PC-3 (cell line): ENCODE measurements at regions not wholly inside any gene's neighbourhood (a gene's known extent, or its start where the extent isn't known, plus 50 kb on each side); places are given as distances from the start of the nearest gene placed in this dataset.
"Not testable (repeated sequence)": the region's sequence is repeated elsewhere in the genome, so short reads cannot be mapped to it uniquely, and the experiment has no call there.

Experiments
- ATAC-seq: fragments of 200-7000 bp; cut with Tn5 transposase; 2 replicates; pipeline ENCODE4 v1.9.1; 2020; ENCODE audit warnings: mild to moderate bottlenecking, moderate library complexity
- BruUV-seq: library from RNA; stranded (reverse); fragments of 400-500 nt; replicated peaks from 2 replicates; lab custom pipeline; 2021; lab: Mats Ljungman, UMichigan
- CTCF ChIA-PET: fragments of 300-600 bp; sonication (Branson Sonifier 250); formaldehyde crosslinking; loops from one replicate; lab custom pipeline; 2022; ENCODE audit warnings: antibody characterized with exemption; lab: Charles Lee
- POLR2A ChIA-PET: fragments of 300-600 bp; sonication (Branson Sonifier 250); formaldehyde crosslinking; loops from one replicate; lab custom pipeline; 2022; ENCODE audit warnings: antibody characterized with exemption; ENCODE audit not compliant: unreplicated experiment; lab: Charles Lee
- DNase-seq: peaks from one replicate; pipeline ENCODE4 v3.0.0-alpha.2; 2015
- H2AFZ ChIP-seq: fragments of 300-600 bp; sonication (generic); 2 replicates; pipeline ENCODE4 v1.6.0; 2016; ENCODE audit warnings: antibody characterized with exemption, low read length
- H3F3A ChIP-seq: fragments of 300-600 bp; sonication (generic); one replicate; pipeline ENCODE4 v1.6.0; 2017; ENCODE audit warnings: antibody characterized with exemption, low read length, control low read depth, mild to moderate bottlenecking; ENCODE audit not compliant: unreplicated experiment
- H3K27ac ChIP-seq: fragments of 300-600 bp; sonication (generic); 2 replicates; pipeline ENCODE4 v1.5.1; 2016; ENCODE audit warnings: mild to moderate bottlenecking, low read length
- H3K27me3 ChIP-seq: fragments of 300-600 bp; sonication (generic); 2 replicates; pipeline ENCODE4 v1.6.1; 2016; ENCODE audit warnings: low read length, mixed read lengths
- H3K36me3 ChIP-seq: fragments of 300-600 bp; sonication (generic); 2 replicates; pipeline ENCODE4 v1.6.1; 2016; ENCODE audit warnings: low read depth, mixed run types, low read length, mixed read lengths
- H3K4me1 ChIP-seq: fragments of 300-600 bp; sonication (generic); 2 replicates; pipeline ENCODE4 v1.5.1; 2016; ENCODE audit warnings: low read length; ENCODE audit not compliant: insufficient read depth
- H3K4me2 ChIP-seq: fragments of 300-600 bp; sonication (generic); 2 replicates; pipeline ENCODE4 v1.6.0; 2016; ENCODE audit warnings: low read length
- H3K4me3 ChIP-seq: fragments of 300-600 bp; sonication (generic); 2 replicates; pipeline ENCODE4 v1.5.1; 2016; ENCODE audit warnings: mild to moderate bottlenecking, low read length, mixed read lengths
- H3K79me2 ChIP-seq: fragments of 300-600 bp; sonication (generic); 2 replicates; pipeline ENCODE4 v1.6.1; 2017; ENCODE audit warnings: low read length, mixed read lengths
- H3K9ac ChIP-seq: fragments of 300-600 bp; sonication (generic); 2 replicates; pipeline ENCODE4 v1.6.0; 2016; ENCODE audit warnings: mild to moderate bottlenecking, low read length
- H3K9me2 ChIP-seq: fragments of 300-600 bp; sonication (generic); replicated peaks from 2 replicates; pipeline ENCODE4 v1.6.1; 2016; ENCODE audit warnings: mixed run types, low read length, mixed read lengths
- H3K9me3 ChIP-seq: fragments of 300-600 bp; sonication (generic); 2 replicates; pipeline ENCODE4 v1.6.1; 2016; ENCODE audit warnings: low read length, mixed read lengths
- H4K20me1 ChIP-seq: fragments of 300-600 bp; sonication (generic); 2 replicates; pipeline ENCODE4 v1.6.1; 2016; ENCODE audit warnings: low read length, mixed read lengths
- EZH2 ChIP-seq: fragments of 300-600 bp; sonication (generic); IDR thresholded peaks from one replicate; pipeline ENCODE4 v1.6.1; 2017; ENCODE audit warnings: antibody characterized with exemption, mild to moderate bottlenecking, low read length; ENCODE audit not compliant: unreplicated experiment
- EZH2phosphoT487 ChIP-seq: fragments of 300-600 bp; sonication (generic); IDR thresholded peaks from 2 replicates; pipeline ENCODE4 v1.6.1; 2018; ENCODE audit warnings: mild to moderate bottlenecking, antibody characterized with exemption, low read length, borderline replicate concordance
- intact Hi-C: fragments of 100-400 bp; cut with micrococcal nuclease; formaldehyde crosslinking; loops from 2 replicates; pipeline ENCODE4 v1.9.0; 2023
- TF ChIP-seq, protein P1 (sequence below): fragments of 300-600 bp; sonication (generic); conservative IDR thresholded peaks from 2 replicates; pipeline ENCODE4 v1.5.1; 2017; ENCODE audit warnings: antibody characterized with exemption, low read depth, mild to moderate bottlenecking, low read length

DNA sequence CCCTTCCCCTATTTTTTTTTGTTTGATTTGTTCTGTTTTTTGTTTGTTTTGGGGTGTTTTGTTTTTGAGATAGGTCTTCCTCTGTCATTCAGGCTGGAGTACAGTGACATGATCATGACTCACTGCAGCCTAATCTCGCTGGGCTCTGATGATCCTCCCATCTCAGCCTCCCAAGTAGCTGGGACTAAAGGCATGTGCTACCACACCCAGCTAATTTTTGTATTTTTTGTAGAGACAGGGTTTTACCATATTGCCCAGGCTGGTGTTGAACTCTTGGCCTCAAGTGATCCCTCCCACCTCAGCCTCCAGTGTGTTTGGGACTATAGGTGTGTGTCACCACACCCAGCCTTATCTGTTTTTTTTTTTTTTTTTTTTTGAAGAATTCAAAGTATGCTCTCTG lies 605.4 kb downstream of the DNAH5 start:
- no peak overlapping the region for H3K9ac ChIP-seq
- TF ChIP-seq, protein P1, sequence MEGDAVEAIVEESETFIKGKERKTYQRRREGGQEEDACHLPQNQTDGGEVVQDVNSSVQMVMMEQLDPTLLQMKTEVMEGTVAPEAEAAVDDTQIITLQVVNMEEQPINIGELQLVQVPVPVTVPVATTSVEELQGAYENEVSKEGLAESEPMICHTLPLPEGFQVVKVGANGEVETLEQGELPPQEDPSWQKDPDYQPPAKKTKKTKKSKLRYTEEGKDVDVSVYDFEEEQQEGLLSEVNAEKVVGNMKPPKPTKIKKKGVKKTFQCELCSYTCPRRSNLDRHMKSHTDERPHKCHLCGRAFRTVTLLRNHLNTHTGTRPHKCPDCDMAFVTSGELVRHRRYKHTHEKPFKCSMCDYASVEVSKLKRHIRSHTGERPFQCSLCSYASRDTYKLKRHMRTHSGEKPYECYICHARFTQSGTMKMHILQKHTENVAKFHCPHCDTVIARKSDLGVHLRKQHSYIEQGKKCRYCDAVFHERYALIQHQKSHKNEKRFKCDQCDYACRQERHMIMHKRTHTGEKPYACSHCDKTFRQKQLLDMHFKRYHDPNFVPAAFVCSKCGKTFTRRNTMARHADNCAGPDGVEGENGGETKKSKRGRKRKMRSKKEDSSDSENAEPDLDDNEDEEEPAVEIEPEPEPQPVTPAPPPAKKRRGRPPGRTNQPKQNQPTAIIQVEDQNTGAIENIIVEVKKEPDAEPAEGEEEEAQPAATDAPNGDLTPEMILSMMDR: no peak
- TF ChIP-seq EZH2 (no peak), EZH2phosphoT487 (no peak)
- 0 out of 2 replicates have a peak overlapping the region, but pooled peaks have one; percentile 12 for H3K4me2 ChIP-seq
- no peaks in the 10 kb centered on the region for H4K20me1 ChIP-seq
- H3K27me3 ChIP-seq: no peaks in the 10 kb centered on the region
- ATAC-seq (peak; percentile 46; the same call in 1 of the 2 replicates), DNase-seq (peak; percentile 68)
- H3K4me3 ChIP-seq: no peak overlapping the region
- H3K9me2 ChIP-seq: no peaks in the 10 kb centered on the region
- POLR2A ChIA-PET: interaction anchor here (0.6 kb wide), 1 partner anchor 716 kb away, joined by 3 read pairs; no protein-coding TSS in a partner anchor
- no peaks in the 10 kb centered on the region for H3K79me2 ChIP-seq
- intact Hi-C loops: no loop called here
- no peak overlapping the region for H3K27ac ChIP-seq
- CTCF ChIA-PET: no interaction called here
- no peaks in the 10 kb centered on the region for H3K9me3 ChIP-seq
- no TSS peak for BruUV-seq
- H3K4me1 ChIP-seq: peaks cover 11% of the 10 kb centered on the region
- no peaks in the 10 kb centered on the region for H3K36me3 ChIP-seq
- no peaks in the 10 kb centered on the region for H3F3A ChIP-seq
- H2AFZ ChIP-seq: no peak overlapping the region

DNA sequence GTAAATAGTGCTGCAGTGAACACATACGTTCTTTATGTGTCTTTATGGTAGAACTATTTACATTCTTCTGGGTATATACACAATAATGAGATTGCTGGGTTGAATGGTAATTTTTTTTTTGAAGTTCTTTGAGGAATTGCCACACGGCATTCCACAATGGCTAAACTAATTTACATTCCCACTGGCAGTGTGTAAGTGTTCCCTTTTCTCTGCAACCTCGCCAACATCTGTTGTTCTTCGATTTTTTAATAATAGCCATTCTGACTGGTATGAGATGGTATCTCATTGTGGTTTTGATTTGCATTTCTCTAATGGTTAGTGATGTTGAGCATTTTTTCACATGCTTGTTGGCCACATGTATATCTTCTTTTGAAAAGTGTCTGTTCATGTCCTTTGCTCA lies 609.5 kb downstream of the DNAH5 start:
- DNase-seq, H3K9me2 ChIP-seq, intact Hi-C loops, H3K4me2 ChIP-seq, H2AFZ ChIP-seq, H3K9ac ChIP-seq, H3K27me3 ChIP-seq, H3K4me3 ChIP-seq, ATAC-seq, H4K20me1 ChIP-seq, H3K27ac ChIP-seq, H3K79me2 ChIP-seq, H3K9me3 ChIP-seq, H3F3A ChIP-seq, H3K36me3 ChIP-seq, POLR2A ChIA-PET, BruUV-seq, CTCF ChIA-PET: not testable (repeated sequence)
- H3K4me1 ChIP-seq: peaks cover 11% of the 10 kb centered on the region

DNA sequence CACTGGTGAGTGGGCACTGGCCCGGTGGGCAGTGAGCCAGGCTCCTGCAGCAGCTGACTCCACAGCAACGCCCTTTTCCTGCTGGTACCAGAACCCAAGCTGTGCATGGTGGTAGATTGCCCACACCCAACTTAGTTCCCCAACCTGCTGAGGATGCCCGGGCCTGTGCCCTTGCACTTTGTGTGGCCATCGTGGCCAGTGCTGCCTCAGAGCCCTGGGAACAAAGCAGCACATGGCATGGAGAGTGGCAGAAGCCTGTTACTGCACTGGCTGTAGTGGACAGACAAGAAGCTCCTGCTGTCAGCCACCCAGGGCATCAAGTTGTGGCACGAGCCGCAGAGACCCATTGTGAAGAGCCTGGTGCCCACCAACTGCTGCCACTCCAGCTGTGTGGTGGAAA lies 612.9 kb downstream of the DNAH5 start:
- TF ChIP-seq, protein P1: no peak
- no peak for TF ChIP-seq EZH2
- TF ChIP-seq EZH2phosphoT487: no peak

More for the DNA sequence above, 612.9 kb downstream of the DNAH5 start:
- intact Hi-C loops: no loop called here
- no TSS peak for BruUV-seq
- Histone ChIP-seq H3K9me3 (no peaks in the 10 kb centered on the region), H3K9me2 (no peaks in the 10 kb centered on the region), H3K27me3 (no peaks in the 10 kb centered on the region), H3F3A (no peaks in the 10 kb centered on the region), H3K9ac (no peak overlapping the region), H4K20me1 (no peaks in the 10 kb centered on the region), H3K36me3 (no peaks in the 10 kb centered on the region), H3K4me2 (no peak overlapping the region), H3K27ac (no peak overlapping the region), H3K4me1 (peaks cover 12% of the 10 kb centered on the region), H2AFZ (no peak overlapping the region), H3K79me2 (no peaks in the 10 kb centered on the region), H3K4me3 (no peak overlapping the region)
- DNase-seq: no peak
- POLR2A ChIA-PET: no interaction called here
- CTCF ChIA-PET: no interaction called here
- ATAC-seq: no peak
